ENCODE measurements at regions not wholly inside any gene's neighbourhood (a gene's known extent, or its start where the extent isn't known, plus 50 kb on each side); places are given as distances from the start of the nearest gene placed in this dataset.
"Not testable (repeated sequence)": the region's sequence is repeated elsewhere in the genome, so short reads cannot be mapped to it uniquely, and the experiment has no call there.

DNA sequence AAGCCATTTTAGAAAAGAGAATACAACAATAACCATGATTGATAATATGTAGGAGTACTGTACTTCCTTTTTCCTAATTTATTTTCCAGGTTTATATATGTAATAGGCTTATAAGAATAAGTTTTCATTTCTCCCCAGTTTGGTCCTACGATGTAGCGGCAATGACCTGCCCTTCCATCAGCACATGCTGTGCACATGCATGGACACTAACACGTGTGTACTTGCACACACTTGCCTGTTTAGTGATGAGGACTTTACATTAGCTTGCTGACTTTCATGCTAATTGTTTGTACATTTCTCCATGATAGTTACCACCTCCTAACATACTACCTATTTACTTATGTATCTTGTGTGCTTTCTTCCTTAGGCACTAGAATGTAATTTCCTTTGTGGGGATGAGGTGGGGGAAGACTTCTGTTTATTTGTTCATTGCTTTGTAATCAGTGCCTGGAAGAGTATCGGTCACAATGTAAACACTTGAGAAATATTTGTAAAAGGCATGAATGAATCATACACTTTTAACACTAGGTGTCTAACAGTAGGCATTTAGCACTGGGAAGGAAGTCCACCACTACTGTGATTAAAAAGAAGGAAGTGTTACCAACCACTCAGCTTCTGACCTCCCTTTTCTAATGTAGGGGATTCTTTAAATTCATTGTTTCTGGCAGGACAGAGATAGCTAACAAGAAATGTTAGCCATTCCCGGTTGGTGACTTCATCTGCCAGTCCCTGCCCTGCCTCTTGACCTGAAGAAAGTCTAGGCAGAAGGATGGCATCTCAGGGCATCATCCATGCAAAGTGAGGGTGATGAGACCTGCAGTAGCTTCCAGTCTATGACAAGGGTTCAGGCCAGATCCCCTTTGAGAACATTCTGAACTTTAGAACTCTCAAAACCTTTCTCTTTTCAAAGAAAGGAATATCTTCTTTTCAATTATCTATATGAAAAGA, 120.2 kb upstream of the RAB18 start:
- TF ChIP-seq SPI1 (IDR thresholded peaks at IDR 0.05; ENCODE audit: borderline replicate concordance, low read depth): peak; percentile 77
- TF ChIP-seq, protein P1, sequence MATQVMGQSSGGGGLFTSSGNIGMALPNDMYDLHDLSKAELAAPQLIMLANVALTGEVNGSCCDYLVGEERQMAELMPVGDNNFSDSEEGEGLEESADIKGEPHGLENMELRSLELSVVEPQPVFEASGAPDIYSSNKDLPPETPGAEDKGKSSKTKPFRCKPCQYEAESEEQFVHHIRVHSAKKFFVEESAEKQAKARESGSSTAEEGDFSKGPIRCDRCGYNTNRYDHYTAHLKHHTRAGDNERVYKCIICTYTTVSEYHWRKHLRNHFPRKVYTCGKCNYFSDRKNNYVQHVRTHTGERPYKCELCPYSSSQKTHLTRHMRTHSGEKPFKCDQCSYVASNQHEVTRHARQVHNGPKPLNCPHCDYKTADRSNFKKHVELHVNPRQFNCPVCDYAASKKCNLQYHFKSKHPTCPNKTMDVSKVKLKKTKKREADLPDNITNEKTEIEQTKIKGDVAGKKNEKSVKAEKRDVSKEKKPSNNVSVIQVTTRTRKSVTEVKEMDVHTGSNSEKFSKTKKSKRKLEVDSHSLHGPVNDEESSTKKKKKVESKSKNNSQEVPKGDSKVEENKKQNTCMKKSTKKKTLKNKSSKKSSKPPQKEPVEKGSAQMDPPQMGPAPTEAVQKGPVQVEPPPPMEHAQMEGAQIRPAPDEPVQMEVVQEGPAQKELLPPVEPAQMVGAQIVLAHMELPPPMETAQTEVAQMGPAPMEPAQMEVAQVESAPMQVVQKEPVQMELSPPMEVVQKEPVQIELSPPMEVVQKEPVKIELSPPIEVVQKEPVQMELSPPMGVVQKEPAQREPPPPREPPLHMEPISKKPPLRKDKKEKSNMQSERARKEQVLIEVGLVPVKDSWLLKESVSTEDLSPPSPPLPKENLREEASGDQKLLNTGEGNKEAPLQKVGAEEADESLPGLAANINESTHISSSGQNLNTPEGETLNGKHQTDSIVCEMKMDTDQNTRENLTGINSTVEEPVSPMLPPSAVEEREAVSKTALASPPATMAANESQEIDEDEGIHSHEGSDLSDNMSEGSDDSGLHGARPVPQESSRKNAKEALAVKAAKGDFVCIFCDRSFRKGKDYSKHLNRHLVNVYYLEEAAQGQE (IDR thresholded peaks at IDR 0.05; ENCODE audit: insufficient replicate concordance, low read depth): no peak
- no peak overlapping the region for H3K27ac ChIP-seq (replicated peaks)
- H3K4me3 ChIP-seq (replicated peaks; ENCODE audit: insufficient read depth, low read length): no peak overlapping the region
- H3K27me3 ChIP-seq (ENCODE audit: insufficient read depth, poor library complexity, severe bottlenecking): no peaks in the 10 kb centered on the region
- no peak for DNase-seq (ENCODE audit: low read depth in 1 of 2, low spot score in 1 of 2)

DNA sequence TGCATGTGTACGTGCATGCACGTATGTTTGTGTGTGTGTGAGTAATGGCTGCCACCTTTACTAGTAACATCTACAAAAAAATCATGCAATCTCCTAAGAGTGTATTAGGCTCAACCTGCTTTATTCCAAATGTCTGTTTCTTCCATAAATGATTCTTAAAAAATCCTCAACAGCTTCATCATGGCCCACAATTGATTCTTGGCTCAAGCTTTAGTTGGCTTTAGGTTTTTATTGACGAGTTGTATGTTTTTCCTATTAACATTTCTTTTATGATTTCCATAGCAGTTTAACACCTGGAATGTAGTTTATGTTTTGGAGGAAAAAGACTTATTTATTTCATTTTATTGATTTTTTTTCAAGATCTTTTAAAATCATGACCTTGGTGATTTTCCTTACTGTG, 121.9 kb upstream of the RAB18 start:
- TF ChIP-seq SPI1 (IDR thresholded peaks at IDR 0.05; ENCODE audit: borderline replicate concordance, low read depth): no peak
- TF ChIP-seq GABPA (IDR thresholded peaks at IDR 0.05; ENCODE audit: low read depth): no peak
- TF ChIP-seq, protein P1 (IDR thresholded peaks at IDR 0.05; ENCODE audit: insufficient replicate concordance, low read depth): no peak
- no peak for TF ChIP-seq POLR2AphosphoS5 (IDR thresholded peaks at IDR 0.05; ENCODE audit: low read depth)
- TF ChIP-seq, protein P2, sequence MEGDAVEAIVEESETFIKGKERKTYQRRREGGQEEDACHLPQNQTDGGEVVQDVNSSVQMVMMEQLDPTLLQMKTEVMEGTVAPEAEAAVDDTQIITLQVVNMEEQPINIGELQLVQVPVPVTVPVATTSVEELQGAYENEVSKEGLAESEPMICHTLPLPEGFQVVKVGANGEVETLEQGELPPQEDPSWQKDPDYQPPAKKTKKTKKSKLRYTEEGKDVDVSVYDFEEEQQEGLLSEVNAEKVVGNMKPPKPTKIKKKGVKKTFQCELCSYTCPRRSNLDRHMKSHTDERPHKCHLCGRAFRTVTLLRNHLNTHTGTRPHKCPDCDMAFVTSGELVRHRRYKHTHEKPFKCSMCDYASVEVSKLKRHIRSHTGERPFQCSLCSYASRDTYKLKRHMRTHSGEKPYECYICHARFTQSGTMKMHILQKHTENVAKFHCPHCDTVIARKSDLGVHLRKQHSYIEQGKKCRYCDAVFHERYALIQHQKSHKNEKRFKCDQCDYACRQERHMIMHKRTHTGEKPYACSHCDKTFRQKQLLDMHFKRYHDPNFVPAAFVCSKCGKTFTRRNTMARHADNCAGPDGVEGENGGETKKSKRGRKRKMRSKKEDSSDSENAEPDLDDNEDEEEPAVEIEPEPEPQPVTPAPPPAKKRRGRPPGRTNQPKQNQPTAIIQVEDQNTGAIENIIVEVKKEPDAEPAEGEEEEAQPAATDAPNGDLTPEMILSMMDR (IDR thresholded peaks at IDR 0.05; ENCODE audit: insufficient read depth, low read length): no peak
- H3K27me3 ChIP-seq (ENCODE audit: insufficient read depth, poor library complexity, severe bottlenecking): no peaks in the 10 kb centered on the region
- no peak overlapping the region for H3K4me3 ChIP-seq (replicated peaks; ENCODE audit: insufficient read depth, low read length)
- no peak overlapping the region for H3K27ac ChIP-seq (replicated peaks)
- DNase-seq (ENCODE audit: low read depth in 1 of 2, low spot score in 1 of 2): no peak

DNA sequence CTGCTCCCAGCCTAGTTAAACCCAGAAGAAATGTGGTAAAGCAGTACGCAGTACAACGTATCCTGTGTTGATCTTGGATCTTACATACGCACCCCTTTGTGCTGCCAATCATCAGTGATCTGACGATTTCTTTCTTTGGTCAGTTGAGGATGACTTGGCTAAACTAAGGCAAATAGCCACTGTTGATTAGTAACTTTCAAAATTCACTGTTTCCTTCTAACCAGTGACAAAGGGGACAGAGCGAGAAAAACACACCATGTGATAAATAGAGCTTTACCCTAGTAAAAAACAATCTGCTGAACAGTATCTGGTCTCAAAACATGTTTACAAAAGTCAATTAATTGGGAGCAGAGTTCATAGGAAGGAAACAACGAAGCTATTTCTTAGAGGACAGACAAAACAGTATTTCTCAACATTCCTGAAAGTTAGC, 123.2 kb upstream of the RAB18 start:
- no peak for DNase-seq (ENCODE audit: low read depth in 1 of 2, low spot score in 1 of 2)
- H3K27me3 ChIP-seq (ENCODE audit: insufficient read depth, poor library complexity, severe bottlenecking): no peaks in the 10 kb centered on the region
- no peak overlapping the region for H3K27ac ChIP-seq (replicated peaks)
- TF ChIP-seq POLR2AphosphoS5 (IDR thresholded peaks at IDR 0.05; ENCODE audit: low read depth): no peak
- TF ChIP-seq, protein P2 (IDR thresholded peaks at IDR 0.05; ENCODE audit: insufficient read depth, low read length): no peak
- TF ChIP-seq, protein P1 (IDR thresholded peaks at IDR 0.05; ENCODE audit: insufficient replicate concordance, low read depth): no peak
- no peak for TF ChIP-seq SPI1 (IDR thresholded peaks at IDR 0.05; ENCODE audit: borderline replicate concordance, low read depth)
- TF ChIP-seq GABPA (IDR thresholded peaks at IDR 0.05; ENCODE audit: low read depth): no peak
- H3K4me3 ChIP-seq (replicated peaks; ENCODE audit: insufficient read depth, low read length): no peak overlapping the region

DNA sequence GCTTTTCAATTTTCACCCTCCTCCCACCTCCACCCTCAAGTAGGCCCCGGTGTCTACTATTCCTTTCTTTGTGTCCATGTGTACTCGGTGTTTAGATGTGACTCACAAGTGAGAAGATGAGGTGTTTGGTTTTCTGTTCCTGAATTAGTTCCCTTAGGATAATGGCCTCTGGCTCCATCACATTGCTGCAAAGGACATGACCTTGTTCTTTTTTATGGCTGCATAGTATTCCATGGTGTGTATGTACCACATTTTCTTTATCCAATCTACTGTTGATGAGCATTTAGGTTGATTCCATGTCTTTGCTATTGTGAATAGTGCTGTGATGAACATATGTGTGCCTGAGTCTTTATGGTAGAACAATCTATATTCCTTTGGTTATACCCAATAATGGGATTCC, 125.1 kb upstream of the RAB18 start:
- H3K4me3 ChIP-seq (replicated peaks; ENCODE audit: insufficient read depth, low read length); DNase-seq (ENCODE audit: low read depth in 1 of 2, low spot score in 1 of 2); H3K27me3 ChIP-seq (ENCODE audit: insufficient read depth, poor library complexity, severe bottlenecking); H3K27ac ChIP-seq (replicated peaks): not testable (repeated sequence)
